Peyer's patch (tissue), 4 donors: ENCODE measurements at regions not wholly inside any gene's neighbourhood (a gene's known extent, or its start where the extent isn't known, plus 50 kb on each side); places are given as distances from the start of the nearest gene placed in this dataset.

Experiments used
- DNase-seq, 3 donors: peaks; one replicate each; pipeline ENCODE4 v3.0.0-alpha.2; 2017 to 2019
- H3K27ac ChIP-seq, 4 donors: fragments of 200-600 bp; sonication (generic); one replicate each; pipeline ENCODE4 v1.5.1; 2016 to 2019
- H3K27me3 ChIP-seq, 2 donors: fragments of 200-600 bp; sonication (generic); one replicate each; pipeline ENCODE4 v1.5.1; 2019
- H3K36me3 ChIP-seq, 3 donors: fragments of 200-600 bp; sonication (generic); one replicate each; pipeline ENCODE4 v1.5.1; 2016 to 2019
- H3K4me1 ChIP-seq, 4 donors: fragments of 200-600 bp; sonication (generic); one replicate each; pipeline ENCODE4 v1.5.1; 2016 to 2019
- H3K4me3 ChIP-seq, 4 donors: fragments of 200-600 bp; sonication (generic); 1 replicate in 3 of 4; 2 replicates in 1 of 4; pipeline ENCODE4 v1.5.1; 2016 to 2019; ENCODE audit warnings: mild to moderate bottlenecking in 1 of 4
- H3K9me3 ChIP-seq, 4 donors: fragments of 200-600 bp; sonication (generic); one replicate each; pipeline ENCODE4 v1.5.1; 2016 to 2019; ENCODE audit warnings: mild to moderate bottlenecking in 1 of 4
- CTCF ChIP-seq, 6 experiments: fragments of 450-650 bp in 4 of 6; fragments of 200-600 bp in 2 of 6; sonication (generic) in 1 of 6; IDR thresholded peaks; one replicate each; pipeline ENCODE4 v1.5.1; 2017 to 2019; ENCODE audit warnings: antibody characterized with exemption in 6 of 6, mild to moderate bottlenecking in 3 of 6, moderate library complexity in 1 of 6
- POLR2A ChIP-seq, 2 donors: fragments of 450-650 bp; IDR thresholded peaks; one replicate each; pipeline ENCODE4 v1.5.1; 2017; ENCODE audit warnings: antibody characterized with exemption in 2 of 2, mild to moderate bottlenecking in 2 of 2, moderate library complexity in 2 of 2

GRCh38 chr5:115394531-115394930 lies 98.1 kb upstream of the CCDC112 start:
- Histone ChIP-seq H3K4me3 (no peak overlapping the region), H3K4me1 (peaks cover 0 to 4% (median 0%) of the 10 kb centered on the region in 4 donors), H3K36me3 (no peaks in the 10 kb centered on the region), H3K9me3 (no peaks in the 10 kb centered on the region), H3K27ac (peak overlapping the region in 2 of 4 donors; percentile 64 to 73), H3K27me3 (no peaks in the 10 kb centered on the region)
- no peak for TF ChIP-seq POLR2A (IDR thresholded peaks at IDR 0.05)
- TF ChIP-seq CTCF (IDR thresholded peaks at IDR 0.05): no peak
- DNase-seq: no peak

DNA sequence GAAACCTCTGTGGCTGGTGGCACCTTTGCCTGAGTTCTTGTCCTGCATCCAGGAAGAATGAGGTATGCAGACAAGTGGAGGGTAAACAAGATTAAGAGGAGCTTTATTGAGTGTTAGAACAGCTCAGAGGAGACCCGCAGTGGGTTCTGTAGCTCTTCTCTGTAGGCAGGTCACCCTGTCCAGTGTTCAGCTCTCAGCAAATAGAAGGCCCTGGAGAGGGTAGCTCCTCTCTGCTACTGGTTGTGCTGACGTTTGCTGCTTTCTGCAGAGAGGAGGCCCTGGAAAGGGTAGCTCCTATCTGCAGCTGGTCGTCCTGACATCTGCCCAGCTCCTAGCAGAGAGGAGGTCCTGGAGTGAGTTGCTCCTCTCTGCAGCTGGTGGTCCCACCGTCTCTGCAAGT lies 96.8 kb upstream of the CCDC112 start:
- TF ChIP-seq POLR2A (IDR thresholded peaks at IDR 0.05) (no peak), CTCF (IDR thresholded peaks at IDR 0.05) (no peak)

DNA sequence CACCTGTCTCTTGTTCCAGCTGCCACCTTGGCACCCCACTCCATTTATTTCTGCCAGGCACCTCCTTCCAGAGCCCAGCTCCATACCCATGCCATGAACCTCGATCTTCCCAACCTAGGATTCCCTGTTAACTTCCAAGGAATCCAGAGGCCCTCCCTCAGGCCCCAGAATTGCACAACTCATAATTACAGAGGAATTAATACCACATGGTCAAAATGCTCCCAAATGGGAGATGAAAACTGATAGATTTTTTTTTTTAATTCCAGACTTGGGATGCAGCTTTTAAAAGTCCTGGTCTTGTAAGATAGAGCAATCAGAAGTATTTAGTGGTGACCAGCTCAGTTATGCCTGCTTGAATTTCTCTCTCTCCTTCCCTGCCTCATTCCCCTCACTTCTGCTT lies 96.2 kb upstream of the CCDC112 start:
- Histone ChIP-seq H3K27me3 (no peaks in the 10 kb centered on the region), H3K27ac (no peak overlapping the region), H3K36me3 (no peaks in the 10 kb centered on the region), H3K4me3 (no peak overlapping the region), H3K9me3 (no peaks in the 10 kb centered on the region), H3K4me1 (peaks cover 0 to 4% (median 0%) of the 10 kb centered on the region in 4 donors)
- TF ChIP-seq CTCF (IDR thresholded peaks at IDR 0.05) (no peak), POLR2A (IDR thresholded peaks at IDR 0.05) (no peak)
- DNase-seq: no peak

More for the DNA sequence above, 96.8 kb upstream of the CCDC112 start:
- Histone ChIP-seq H3K9me3 (no peaks in the 10 kb centered on the region), H3K27me3 (no peaks in the 10 kb centered on the region), H3K4me3 (no peak overlapping the region), H3K27ac (no peak overlapping the region), H3K4me1 (peaks cover 0 to 4% (median 0%) of the 10 kb centered on the region in 4 donors), H3K36me3 (no peaks in the 10 kb centered on the region)
- DNase-seq: no peak

GRCh38 chr5:115391780-115392179 lies 95.3 kb upstream of the CCDC112 start:
- Histone ChIP-seq H3K36me3 (no peaks in the 10 kb centered on the region), H3K9me3 (no peaks in the 10 kb centered on the region), H3K27ac (no peak overlapping the region), H3K4me1 (peaks cover 0 to 4% (median 0%) of the 10 kb centered on the region in 4 donors), H3K27me3 (no peaks in the 10 kb centered on the region), H3K4me3 (no peak overlapping the region)
- no peak for TF ChIP-seq POLR2A (IDR thresholded peaks at IDR 0.05)
- no peak for TF ChIP-seq CTCF (IDR thresholded peaks at IDR 0.05)
- DNase-seq: no peak

DNA sequence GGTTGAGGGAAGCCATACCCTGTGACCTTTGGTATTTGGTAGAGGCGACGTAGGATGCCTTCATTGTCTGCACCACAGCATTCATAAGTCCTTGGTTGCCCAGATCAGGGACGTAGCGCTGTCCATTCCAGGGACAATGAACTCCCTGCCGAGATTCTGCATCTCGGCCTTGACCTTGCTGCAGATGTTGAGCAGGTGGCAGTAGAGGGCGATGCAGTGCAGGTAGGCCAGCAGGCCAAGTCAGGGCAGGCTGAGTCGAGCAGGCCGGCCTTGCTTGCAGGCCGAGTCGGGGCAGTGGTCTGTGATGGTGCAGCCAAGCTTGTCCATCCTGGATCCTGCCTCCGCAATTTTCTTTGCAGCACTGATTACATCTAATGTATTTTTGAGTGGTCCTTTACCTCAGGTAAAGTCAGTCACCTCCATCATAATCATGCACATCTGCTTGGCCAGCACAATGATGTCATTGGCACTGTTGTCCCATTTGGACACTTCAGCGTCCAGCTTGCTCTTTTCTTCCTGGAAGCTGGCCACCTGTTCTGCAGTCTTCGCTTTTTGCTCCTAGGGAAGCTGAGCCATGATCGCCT lies 93.4 kb upstream of the CCDC112 start:
- Histone ChIP-seq H3K4me1 (no peaks in the 10 kb centered on the region), H3K27me3 (no peaks in the 10 kb centered on the region), H3K27ac (no peak overlapping the region), H3K36me3 (no peaks in the 10 kb centered on the region), H3K4me3 (no peak overlapping the region), H3K9me3 (no peaks in the 10 kb centered on the region)
- DNase-seq: no peak
- TF ChIP-seq CTCF (IDR thresholded peaks at IDR 0.05) (peak in 2 of 6 experiments; percentile 10 to 14), POLR2A (IDR thresholded peaks at IDR 0.05) (no peak)
